MM.1S (cell line): ENCODE measurements at regions not wholly inside any gene's neighbourhood (a gene's known extent, or its start where the extent isn't known, plus 50 kb on each side); places are given as distances from the start of the nearest gene placed in this dataset.

Experiments used
- DNase-seq: peaks from one replicate; pipeline ENCODE4 v3.0.0-alpha.2; 2015
- H2AFZ ChIP-seq: fragments of 300-600 bp; sonication (generic); 2 replicates; pipeline ENCODE4 v1.6.0; 2016; ENCODE audit warnings: antibody characterized with exemption, low read length
- H3F3A ChIP-seq: fragments of 300-600 bp; sonication (generic); 2 replicates; pipeline ENCODE4 v1.6.1; 2016; ENCODE audit warnings: mild to moderate bottlenecking, antibody characterized with exemption, low read length, moderate library complexity, mixed read lengths; ENCODE audit not compliant: insufficient read depth
- H3K27ac ChIP-seq: fragments of 300-600 bp; sonication (generic); 2 replicates; pipeline ENCODE4 v1.5.1; 2016; ENCODE audit warnings: mild to moderate bottlenecking, low read length
- H3K27me3 ChIP-seq: fragments of 300-600 bp; sonication (generic); replicated peaks from 2 replicates; pipeline ENCODE4 v1.6.0; 2016; ENCODE audit warnings: low read length; ENCODE audit not compliant: insufficient read depth
- H3K36me3 ChIP-seq: fragments of 300-600 bp; sonication (generic); replicated peaks from 2 replicates; pipeline ENCODE4 v1.6.1; 2016; ENCODE audit warnings: mild to moderate bottlenecking, low read length, mixed read lengths; ENCODE audit not compliant: insufficient read depth
- H3K4me1 ChIP-seq: fragments of 300-600 bp; sonication (generic); 2 replicates; pipeline ENCODE4 v1.6.1; 2016; ENCODE audit warnings: low read length, mixed read lengths
- H3K4me2 ChIP-seq: fragments of 300-600 bp; sonication (generic); 2 replicates; pipeline ENCODE4 v1.6.0; 2016; ENCODE audit warnings: low read depth, low read length
- H3K4me3 ChIP-seq: fragments of 300-600 bp; sonication (generic); 2 replicates; pipeline ENCODE4 v1.5.1; 2016; ENCODE audit warnings: low read length, mixed read lengths
- H3K79me2 ChIP-seq: fragments of 300-600 bp; sonication (generic); 2 replicates; pipeline ENCODE4 v1.6.1; 2016; ENCODE audit warnings: mixed run types, low read length, mixed read lengths
- H3K9ac ChIP-seq: fragments of 300-600 bp; sonication (generic); 2 replicates; pipeline ENCODE4 v1.6.1; 2016; ENCODE audit warnings: low read length, mixed read lengths
- H3K9me2 ChIP-seq: fragments of 300-600 bp; sonication (generic); replicated peaks from 2 replicates; pipeline ENCODE4 v1.6.1; 2016; ENCODE audit warnings: mild to moderate bottlenecking, low read length, mixed read lengths; ENCODE audit not compliant: insufficient read depth
- H3K9me3 ChIP-seq: fragments of 300-600 bp; sonication (generic); replicated peaks from 2 replicates; pipeline ENCODE4 v1.6.1; 2016; ENCODE audit warnings: mild to moderate bottlenecking, low read length, mixed read lengths; ENCODE audit not compliant: insufficient read depth
- H4K20me1 ChIP-seq: fragments of 300-600 bp; sonication (generic); 2 replicates; pipeline ENCODE4 v1.6.1; 2016; ENCODE audit warnings: mild to moderate bottlenecking, low read length, moderate library complexity, mixed read lengths; ENCODE audit not compliant: insufficient read depth
- EZH2 ChIP-seq: fragments of 300-600 bp; sonication (generic); optimal IDR thresholded peaks from 2 replicates; pipeline ENCODE3; 2017; ENCODE audit warnings: low read depth, mild to moderate bottlenecking, antibody characterized with exemption, low read length, mixed read lengths
- EZH2phosphoT487 ChIP-seq: fragments of 300-600 bp; sonication (generic); IDR thresholded peaks from 2 replicates; pipeline ENCODE4 v1.6.1; 2018; ENCODE audit warnings: antibody characterized with exemption, low read length
- TF ChIP-seq, protein P1 (sequence below): fragments of 300-600 bp; sonication (generic); IDR thresholded peaks from 2 replicates; pipeline ENCODE4 v1.5.1; 2016; ENCODE audit warnings: antibody characterized with exemption, low read length, mixed read lengths

DNA sequence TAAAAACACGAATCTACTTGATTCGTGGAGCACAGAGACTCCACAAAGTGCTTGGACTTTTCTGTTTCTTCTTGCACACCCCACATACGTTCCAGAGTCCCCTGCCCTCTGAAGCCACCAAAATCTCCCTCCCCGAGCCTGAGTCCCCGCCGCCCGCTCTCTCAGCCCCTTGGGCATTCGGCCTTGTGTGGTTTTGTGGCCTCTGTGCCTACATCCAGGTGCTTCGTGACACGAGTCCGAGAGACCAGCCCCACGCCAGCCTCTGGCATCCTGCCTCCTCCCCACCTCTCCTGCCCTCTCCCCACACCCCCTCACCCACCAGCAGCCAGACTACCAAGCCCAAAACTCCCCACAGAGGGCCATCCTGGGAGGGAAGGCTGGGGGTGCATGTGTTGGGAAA lies 87.8 kb upstream of the PPP1R26 start:
- TF ChIP-seq EZH2, result no peak
- TF ChIP-seq EZH2phosphoT487, result no peak
- TF ChIP-seq, protein P1, sequence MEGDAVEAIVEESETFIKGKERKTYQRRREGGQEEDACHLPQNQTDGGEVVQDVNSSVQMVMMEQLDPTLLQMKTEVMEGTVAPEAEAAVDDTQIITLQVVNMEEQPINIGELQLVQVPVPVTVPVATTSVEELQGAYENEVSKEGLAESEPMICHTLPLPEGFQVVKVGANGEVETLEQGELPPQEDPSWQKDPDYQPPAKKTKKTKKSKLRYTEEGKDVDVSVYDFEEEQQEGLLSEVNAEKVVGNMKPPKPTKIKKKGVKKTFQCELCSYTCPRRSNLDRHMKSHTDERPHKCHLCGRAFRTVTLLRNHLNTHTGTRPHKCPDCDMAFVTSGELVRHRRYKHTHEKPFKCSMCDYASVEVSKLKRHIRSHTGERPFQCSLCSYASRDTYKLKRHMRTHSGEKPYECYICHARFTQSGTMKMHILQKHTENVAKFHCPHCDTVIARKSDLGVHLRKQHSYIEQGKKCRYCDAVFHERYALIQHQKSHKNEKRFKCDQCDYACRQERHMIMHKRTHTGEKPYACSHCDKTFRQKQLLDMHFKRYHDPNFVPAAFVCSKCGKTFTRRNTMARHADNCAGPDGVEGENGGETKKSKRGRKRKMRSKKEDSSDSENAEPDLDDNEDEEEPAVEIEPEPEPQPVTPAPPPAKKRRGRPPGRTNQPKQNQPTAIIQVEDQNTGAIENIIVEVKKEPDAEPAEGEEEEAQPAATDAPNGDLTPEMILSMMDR, result no peak
- no peaks in the 10 kb centered on the region for H3K9me3 ChIP-seq
- H3F3A ChIP-seq, result no peaks in the 10 kb centered on the region
- no peak overlapping the region for H2AFZ ChIP-seq
- no peaks in the 10 kb centered on the region for H4K20me1 ChIP-seq
- no peaks in the 10 kb centered on the region for H3K79me2 ChIP-seq
- peaks cover 58% of the 10 kb centered on the region for H3K27me3 ChIP-seq
- no peak overlapping the region for H3K9ac ChIP-seq
- no peaks in the 10 kb centered on the region for H3K4me1 ChIP-seq
- no peaks in the 10 kb centered on the region for H3K9me2 ChIP-seq
- DNase-seq, result no peak
- no peaks in the 10 kb centered on the region for H3K36me3 ChIP-seq
- no peak overlapping the region for H3K27ac ChIP-seq
- no peak overlapping the region for H3K4me2 ChIP-seq
- no peak overlapping the region for H3K4me3 ChIP-seq

DNA sequence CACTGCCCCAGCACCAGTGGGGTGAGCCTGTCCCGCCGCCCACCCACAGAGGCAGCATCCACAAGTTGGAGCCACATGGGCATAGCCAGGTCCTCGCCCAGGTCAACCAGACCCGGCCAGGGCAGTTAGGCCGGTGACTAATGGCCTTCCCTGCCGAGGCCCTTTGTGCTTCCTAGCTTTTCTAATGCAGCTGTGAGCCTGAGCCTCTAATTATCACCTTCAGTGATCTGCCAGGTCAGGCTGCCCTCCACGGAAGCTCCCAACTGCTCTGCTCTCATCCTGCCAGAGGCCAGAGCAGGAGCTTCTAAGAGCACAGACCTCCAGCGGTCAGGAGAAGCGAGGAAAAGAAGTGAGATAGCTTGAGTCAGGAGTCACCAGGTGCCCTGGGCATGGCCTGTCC lies 87.1 kb upstream of the PPP1R26 start:
- H4K20me1 ChIP-seq, result no peaks in the 10 kb centered on the region
- H3K9me2 ChIP-seq, result no peaks in the 10 kb centered on the region
- H2AFZ ChIP-seq, result no peak overlapping the region
- no peak overlapping the region for H3K27ac ChIP-seq
- H3K9ac ChIP-seq, result no peak overlapping the region
- H3K79me2 ChIP-seq, result no peaks in the 10 kb centered on the region
- H3K4me1 ChIP-seq, result no peaks in the 10 kb centered on the region
- no peak overlapping the region for H3K4me3 ChIP-seq
- DNase-seq, result no peak
- no peak overlapping the region for H3K4me2 ChIP-seq
- TF ChIP-seq, protein P1, result no peak
- TF ChIP-seq EZH2phosphoT487, result no peak
- no peak for TF ChIP-seq EZH2
- peaks cover 50% of the 10 kb centered on the region for H3K27me3 ChIP-seq
- H3K9me3 ChIP-seq, result no peaks in the 10 kb centered on the region
- no peaks in the 10 kb centered on the region for H3K36me3 ChIP-seq
- no peaks in the 10 kb centered on the region for H3F3A ChIP-seq

DNA sequence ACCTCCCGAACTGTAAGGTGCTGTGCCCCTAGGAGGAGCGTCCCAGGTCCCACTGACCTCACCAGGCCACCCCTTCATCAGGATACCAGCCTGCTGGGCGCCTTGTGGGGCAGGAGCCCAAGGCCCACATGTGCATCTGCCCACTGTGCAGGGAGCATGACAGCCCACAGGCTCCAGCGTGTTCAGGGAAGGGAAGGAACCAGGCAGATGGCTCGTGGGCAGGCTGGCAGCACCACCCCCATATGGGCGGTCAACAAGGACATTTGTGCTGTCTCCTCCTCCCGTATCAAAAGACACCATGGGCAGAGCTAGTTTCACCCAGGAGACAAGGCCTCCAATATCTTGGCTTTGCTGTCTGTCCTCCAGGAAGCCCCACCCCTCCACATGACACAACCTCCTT lies 85.5 kb upstream of the PPP1R26 start:
- Histone ChIP-seq H3K9ac (no peak overlapping the region), H4K20me1 (no peaks in the 10 kb centered on the region), H3K27ac (no peak overlapping the region), H3K9me2 (no peaks in the 10 kb centered on the region), H3K9me3 (no peaks in the 10 kb centered on the region), H3K4me2 (no peak overlapping the region), H3K79me2 (no peaks in the 10 kb centered on the region), H3F3A (no peaks in the 10 kb centered on the region), H3K36me3 (no peaks in the 10 kb centered on the region), H3K4me1 (no peaks in the 10 kb centered on the region), H3K4me3 (no peak overlapping the region), H3K27me3 (peaks cover 36% of the 10 kb centered on the region), H2AFZ (no peak overlapping the region)
- TF ChIP-seq EZH2, result no peak
- no peak for DNase-seq

DNA sequence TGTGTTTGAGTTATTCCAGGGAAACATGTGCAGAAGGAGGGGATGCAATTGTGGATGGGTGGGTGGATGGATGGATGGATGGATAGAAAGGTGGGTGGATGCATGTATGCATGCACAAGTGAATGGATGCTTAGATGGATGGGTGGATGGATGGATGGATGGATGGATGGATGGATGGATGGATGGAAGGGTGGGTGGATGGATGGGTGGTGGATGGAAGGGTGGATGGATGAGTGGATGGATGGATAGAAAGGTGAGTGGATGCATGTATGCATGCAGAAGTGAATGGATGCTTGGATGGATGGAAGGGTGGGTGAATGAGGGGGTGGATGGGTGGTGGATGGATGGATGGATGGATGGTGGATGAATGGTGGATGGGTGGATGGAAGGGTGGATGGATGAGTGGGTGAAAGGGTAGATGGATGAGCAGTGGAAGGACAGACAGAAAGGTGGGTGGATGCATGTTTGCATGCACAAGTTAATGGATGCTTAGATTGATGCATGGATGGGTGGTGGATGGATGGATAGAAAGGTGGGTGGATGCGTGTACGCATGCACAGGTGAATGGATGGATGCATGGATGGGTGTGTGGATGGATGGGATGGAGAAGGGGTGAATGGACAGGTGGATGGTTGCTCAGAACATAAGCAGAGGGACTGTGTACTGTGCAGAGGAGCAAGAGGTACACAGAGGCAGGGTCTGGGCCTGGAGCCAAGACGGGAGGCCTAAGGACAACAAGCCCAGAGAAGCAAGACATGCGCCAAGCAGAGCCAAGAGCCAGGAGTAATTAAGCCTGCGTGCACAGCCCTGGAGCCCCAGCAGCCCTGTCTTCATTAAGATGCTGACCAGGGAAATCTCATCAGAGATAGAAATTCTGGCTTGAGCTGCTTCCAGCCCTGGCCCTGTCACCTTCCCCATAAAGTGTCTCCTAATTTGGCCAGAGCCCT lies 84.6 kb upstream of the PPP1R26 start:
- no peak overlapping the region for H3K4me3 ChIP-seq
- H3K9ac ChIP-seq, result no peak overlapping the region
- peaks cover 33% of the 10 kb centered on the region for H3K27me3 ChIP-seq
- H3K27ac ChIP-seq, result no peak overlapping the region
- no peak overlapping the region for H2AFZ ChIP-seq
- no peaks in the 10 kb centered on the region for H3F3A ChIP-seq
- DNase-seq, result no peak
- H3K4me1 ChIP-seq, result no peaks in the 10 kb centered on the region
- H3K9me2 ChIP-seq, result no peaks in the 10 kb centered on the region
- H4K20me1 ChIP-seq, result no peaks in the 10 kb centered on the region
- H3K4me2 ChIP-seq, result no peak overlapping the region
- H3K9me3 ChIP-seq, result no peaks in the 10 kb centered on the region
- H3K79me2 ChIP-seq, result no peaks in the 10 kb centered on the region
- TF ChIP-seq EZH2 (no peak), EZH2phosphoT487 (no peak)
- TF ChIP-seq, protein P1, result no peak
- H3K36me3 ChIP-seq, result no peaks in the 10 kb centered on the region
